ENCODE measurements at regions not wholly inside any gene's neighbourhood (a gene's known extent, or its start where the extent isn't known, plus 50 kb on each side); places are given as distances from the start of the nearest gene placed in this dataset.

- TF ChIP-seq EGR1 (IDR thresholded peaks at IDR 0.05; ENCODE audit: low read depth), result no peak
- TF ChIP-seq, protein P1, sequence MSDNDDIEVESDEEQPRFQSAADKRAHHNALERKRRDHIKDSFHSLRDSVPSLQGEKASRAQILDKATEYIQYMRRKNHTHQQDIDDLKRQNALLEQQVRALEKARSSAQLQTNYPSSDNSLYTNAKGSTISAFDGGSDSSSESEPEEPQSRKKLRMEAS (IDR thresholded peaks at IDR 0.05), result no peak
- no peak for TF ChIP-seq CTCF (IDR thresholded peaks at IDR 0.05 in 2 of 3, conservative IDR thresholded peaks at IDR 0.05 in 1 of 3; ENCODE audit: borderline replicate concordance in 1 of 3, insufficient read depth in 1 of 3, low read depth in 2 of 3, low read length in 2 of 3)
- TF ChIP-seq ZNF274 (IDR thresholded peaks at IDR 0.05; ENCODE audit: low read depth, low read length), result no peak
- no peak for TF ChIP-seq POLR2AphosphoS5 (IDR thresholded peaks at IDR 0.05; ENCODE audit: low read depth, low read length)
- TF ChIP-seq ELF1 (IDR thresholded peaks at IDR 0.05; ENCODE audit: borderline replicate concordance, low read depth), result no peak
- no peak for TF ChIP-seq POLR2A (IDR thresholded peaks at IDR 0.05; ENCODE audit: borderline replicate concordance, extremely low read depth, insufficient read depth, insufficient read length)
These were observed 528.4 kb upstream of the TOM1L1 start (continued) for GRCh38 chr17:54372069-54372749.

GRCh38 chr17:54373970-54374369 lies 526.7 kb upstream of the TOM1L1 start:
- Histone ChIP-seq H3K27ac (ENCODE audit: low read depth, low read length) (no peak overlapping the region), H3K36me3 (ENCODE audit: control insufficient read depth in 1 of 2, insufficient read depth in 2 of 2, low read length in 2 of 2) (no peaks in the 10 kb centered on the region), H3K79me2 (ENCODE audit: insufficient read depth, low read length) (no peaks in the 10 kb centered on the region), H2AFZ (ENCODE audit: low read depth, low read length, poor library complexity, severe bottlenecking) (no peak overlapping the region), H3K4me3 (replicated peaks in 1 of 2; ENCODE audit: low read depth in 1 of 2, low read length in 2 of 2) (no peak overlapping the region), H3K4me1 (ENCODE audit: control insufficient read depth in 1 of 2, insufficient read depth in 2 of 2, low read length in 2 of 2) (no peaks in the 10 kb centered on the region), H3K9ac (ENCODE audit: low read length) (no peak overlapping the region), H4K20me1 (ENCODE audit: insufficient read depth) (no peaks in the 10 kb centered on the region), H3K9me2 (ENCODE audit: insufficient read depth) (no peaks in the 10 kb centered on the region), H3K27me3 (ENCODE audit: insufficient read depth, low read length) (no peaks in the 10 kb centered on the region), H3K9me3 (ENCODE audit: control insufficient read depth in 1 of 2, insufficient read depth in 1 of 2, low read depth in 1 of 2, low read length in 2 of 2) (peaks cover 42 to 49% of the 10 kb centered on the region in 2 experiments), H3K4me2 (ENCODE audit: low read length) (no peak overlapping the region)
- RAD21 ChIA-PET (ENCODE audit: low non-redundant PET in 1 of 2, low total read pairs in 2 of 2, uncharacterized antibody in 2 of 2, unreplicated experiment in 2 of 2), result no interaction called here
- no TSS peak for BruUV-seq (replicated peaks)
- CTCF ChIA-PET, result no interaction called here
- no peak for DNase-seq (ENCODE audit: low read depth, low spot score)
- intact Hi-C loops (cut with micrococcal nuclease), result no loop called here
- no peak for ATAC-seq
- TF ChIP-seq JUND (IDR thresholded peaks at IDR 0.05) (no peak), CTCF (IDR thresholded peaks at IDR 0.05 in 2 of 3, conservative IDR thresholded peaks at IDR 0.05 in 1 of 3; ENCODE audit: borderline replicate concordance in 1 of 3, insufficient read depth in 1 of 3, low read depth in 2 of 3, low read length in 2 of 3) (no peak), SP1 (IDR thresholded peaks at IDR 0.05; ENCODE audit: low read depth) (no peak), EGR1 (IDR thresholded peaks at IDR 0.05; ENCODE audit: low read depth) (no peak), YY1 (IDR thresholded peaks at IDR 0.05; ENCODE audit: extremely low read depth, insufficient replicate concordance, low read depth, low read length) (no peak), EZH2 (IDR thresholded peaks at IDR 0.05) (no peak), ZFX (IDR thresholded peaks at IDR 0.05) (no peak), SRF (IDR thresholded peaks at IDR 0.05; ENCODE audit: low read depth) (no peak)
- TF ChIP-seq, protein P2, sequence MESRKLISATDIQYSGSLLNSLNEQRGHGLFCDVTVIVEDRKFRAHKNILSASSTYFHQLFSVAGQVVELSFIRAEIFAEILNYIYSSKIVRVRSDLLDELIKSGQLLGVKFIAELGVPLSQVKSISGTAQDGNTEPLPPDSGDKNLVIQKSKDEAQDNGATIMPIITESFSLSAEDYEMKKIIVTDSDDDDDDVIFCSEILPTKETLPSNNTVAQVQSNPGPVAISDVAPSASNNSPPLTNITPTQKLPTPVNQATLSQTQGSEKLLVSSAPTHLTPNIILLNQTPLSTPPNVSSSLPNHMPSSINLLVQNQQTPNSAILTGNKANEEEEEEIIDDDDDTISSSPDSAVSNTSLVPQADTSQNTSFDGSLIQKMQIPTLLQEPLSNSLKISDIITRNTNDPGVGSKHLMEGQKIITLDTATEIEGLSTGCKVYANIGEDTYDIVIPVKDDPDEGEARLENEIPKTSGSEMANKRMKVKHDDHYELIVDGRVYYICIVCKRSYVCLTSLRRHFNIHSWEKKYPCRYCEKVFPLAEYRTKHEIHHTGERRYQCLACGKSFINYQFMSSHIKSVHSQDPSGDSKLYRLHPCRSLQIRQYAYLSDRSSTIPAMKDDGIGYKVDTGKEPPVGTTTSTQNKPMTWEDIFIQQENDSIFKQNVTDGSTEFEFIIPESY (IDR thresholded peaks at IDR 0.05; ENCODE audit: extremely low read depth, insufficient replicate concordance, low read length), result no peak
- POLR2A ChIA-PET, result no interaction called here
